ENCODE measurements at regions not wholly inside any gene's neighbourhood (a gene's known extent, or its start where the extent isn't known, plus 50 kb on each side); places are given as distances from the start of the nearest gene placed in this dataset.

DNA sequence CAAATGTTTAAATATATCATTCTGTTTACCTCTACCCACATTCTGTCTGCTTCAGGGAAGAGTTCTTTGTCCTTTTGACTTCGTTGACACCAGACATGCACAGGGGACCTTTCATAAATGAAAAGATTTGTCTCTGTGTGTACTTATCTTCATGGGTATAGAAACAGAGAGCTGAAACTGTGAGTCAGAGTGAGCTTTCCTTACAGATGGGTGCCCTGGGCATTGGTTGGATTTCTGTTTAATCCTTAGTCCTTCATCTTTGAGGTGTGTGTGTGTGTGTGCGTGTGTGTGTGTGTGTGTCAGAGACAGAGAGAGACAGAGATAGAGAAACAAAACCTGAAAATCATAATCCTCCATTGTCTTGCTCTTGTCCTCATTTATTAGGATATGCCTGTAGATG lies 517.4 kb downstream of the TUSC7 start:
- H3K4me3 ChIP-seq (ENCODE audit: low read depth, low read length) = no peak overlapping the region
- no peak for DNase-seq (ENCODE audit: low read depth)
- TF ChIP-seq, protein P1, sequence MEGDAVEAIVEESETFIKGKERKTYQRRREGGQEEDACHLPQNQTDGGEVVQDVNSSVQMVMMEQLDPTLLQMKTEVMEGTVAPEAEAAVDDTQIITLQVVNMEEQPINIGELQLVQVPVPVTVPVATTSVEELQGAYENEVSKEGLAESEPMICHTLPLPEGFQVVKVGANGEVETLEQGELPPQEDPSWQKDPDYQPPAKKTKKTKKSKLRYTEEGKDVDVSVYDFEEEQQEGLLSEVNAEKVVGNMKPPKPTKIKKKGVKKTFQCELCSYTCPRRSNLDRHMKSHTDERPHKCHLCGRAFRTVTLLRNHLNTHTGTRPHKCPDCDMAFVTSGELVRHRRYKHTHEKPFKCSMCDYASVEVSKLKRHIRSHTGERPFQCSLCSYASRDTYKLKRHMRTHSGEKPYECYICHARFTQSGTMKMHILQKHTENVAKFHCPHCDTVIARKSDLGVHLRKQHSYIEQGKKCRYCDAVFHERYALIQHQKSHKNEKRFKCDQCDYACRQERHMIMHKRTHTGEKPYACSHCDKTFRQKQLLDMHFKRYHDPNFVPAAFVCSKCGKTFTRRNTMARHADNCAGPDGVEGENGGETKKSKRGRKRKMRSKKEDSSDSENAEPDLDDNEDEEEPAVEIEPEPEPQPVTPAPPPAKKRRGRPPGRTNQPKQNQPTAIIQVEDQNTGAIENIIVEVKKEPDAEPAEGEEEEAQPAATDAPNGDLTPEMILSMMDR (conservative IDR thresholded peaks at IDR 0.05; ENCODE audit: low read depth, low read length) = no peak

DNA sequence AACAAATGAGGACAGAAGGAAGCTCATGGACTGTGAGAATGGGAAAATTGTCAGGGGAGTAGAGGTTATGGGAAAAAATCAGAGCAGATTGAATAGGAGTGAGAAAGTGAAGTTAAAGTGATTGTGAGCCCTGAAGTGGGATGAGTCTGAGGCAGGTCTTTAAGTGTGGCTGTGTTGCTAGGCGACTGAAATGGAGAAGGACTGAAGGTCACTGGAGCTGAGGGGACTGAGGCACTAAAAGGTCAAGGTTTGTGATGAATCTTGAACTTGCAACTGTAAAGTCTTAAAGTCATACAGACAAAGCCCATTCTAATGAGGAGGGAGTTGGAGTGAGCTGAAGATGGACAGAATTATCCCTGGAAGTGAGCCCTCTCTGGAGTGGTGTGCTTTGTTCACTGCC lies 518.9 kb downstream of the TUSC7 start:
- TF ChIP-seq, protein P1 (conservative IDR thresholded peaks at IDR 0.05; ENCODE audit: low read depth, low read length) = no peak
- H3K4me3 ChIP-seq (ENCODE audit: low read depth, low read length) = no peak overlapping the region
- no peak for DNase-seq (ENCODE audit: low read depth)

DNA sequence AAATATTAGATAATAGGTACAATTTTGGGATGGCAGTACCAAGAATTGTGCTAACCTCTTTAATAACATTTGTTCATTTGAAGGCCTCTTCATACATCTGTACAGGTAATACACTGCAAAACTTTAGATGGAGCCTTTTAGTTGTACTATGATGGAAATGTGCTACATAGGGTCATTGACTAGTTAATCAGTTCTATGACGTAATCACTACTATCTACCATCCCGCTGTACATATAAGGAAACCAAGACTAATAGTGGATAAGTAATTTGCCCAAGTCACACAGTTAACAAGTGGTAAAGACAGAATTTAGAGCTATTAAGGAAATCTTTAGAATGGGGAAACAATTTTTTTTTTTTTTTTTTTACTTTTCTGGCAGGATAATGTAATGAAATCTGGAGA lies 521.3 kb downstream of the TUSC7 start:
- TF ChIP-seq, protein P1 (conservative IDR thresholded peaks at IDR 0.05; ENCODE audit: low read depth, low read length) = no peak
- no peak overlapping the region for H3K4me3 ChIP-seq (ENCODE audit: low read depth, low read length)
- DNase-seq (ENCODE audit: low read depth) = no peak

DNA sequence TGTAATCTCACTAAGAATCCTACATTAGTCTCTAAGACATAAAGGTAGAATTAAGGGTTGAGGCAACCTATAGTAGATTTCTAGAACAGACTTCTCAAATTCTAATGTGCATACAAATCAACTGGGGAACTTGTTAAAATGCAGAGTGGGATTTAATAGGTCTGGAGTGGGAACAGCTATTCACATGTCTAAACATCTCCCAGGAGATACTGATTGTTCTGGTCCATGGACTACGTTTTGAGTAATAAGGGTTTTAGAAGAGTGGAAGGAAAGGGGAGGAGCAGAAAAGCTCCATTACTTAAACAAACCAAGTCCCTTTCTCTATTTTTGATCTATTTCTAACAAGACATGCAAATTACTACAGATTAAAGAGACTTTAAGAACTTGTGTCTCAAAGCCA lies 524.8 kb downstream of the TUSC7 start:
- H3K4me3 ChIP-seq (ENCODE audit: low read depth, low read length) = no peak overlapping the region
- TF ChIP-seq, protein P1 (conservative IDR thresholded peaks at IDR 0.05; ENCODE audit: low read depth, low read length) = no peak
- no peak for DNase-seq (ENCODE audit: low read depth)

DNA sequence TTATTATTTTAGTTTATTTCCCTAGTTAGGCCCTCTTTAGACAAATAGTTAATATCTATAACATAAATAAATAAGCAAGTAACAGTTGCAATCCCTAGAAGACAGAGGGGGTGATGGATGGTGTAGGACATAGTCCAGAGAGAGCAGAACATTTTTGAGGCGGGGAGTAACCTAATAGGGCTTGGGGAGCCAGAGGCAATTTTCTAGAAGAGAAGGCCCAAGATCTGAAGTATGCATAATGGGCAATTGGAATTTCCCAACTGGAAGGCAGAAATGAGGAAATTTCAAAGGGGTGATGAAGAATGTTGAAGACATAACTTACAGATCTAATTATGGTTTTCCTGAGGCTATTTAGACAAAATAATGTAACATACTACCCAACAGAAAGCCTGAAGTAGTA lies 525.7 kb downstream of the TUSC7 start:
- TF ChIP-seq, protein P1 (conservative IDR thresholded peaks at IDR 0.05; ENCODE audit: low read depth, low read length) = no peak
- no peak overlapping the region for H3K4me3 ChIP-seq (ENCODE audit: low read depth, low read length)
- no peak for DNase-seq (ENCODE audit: low read depth)

DNA sequence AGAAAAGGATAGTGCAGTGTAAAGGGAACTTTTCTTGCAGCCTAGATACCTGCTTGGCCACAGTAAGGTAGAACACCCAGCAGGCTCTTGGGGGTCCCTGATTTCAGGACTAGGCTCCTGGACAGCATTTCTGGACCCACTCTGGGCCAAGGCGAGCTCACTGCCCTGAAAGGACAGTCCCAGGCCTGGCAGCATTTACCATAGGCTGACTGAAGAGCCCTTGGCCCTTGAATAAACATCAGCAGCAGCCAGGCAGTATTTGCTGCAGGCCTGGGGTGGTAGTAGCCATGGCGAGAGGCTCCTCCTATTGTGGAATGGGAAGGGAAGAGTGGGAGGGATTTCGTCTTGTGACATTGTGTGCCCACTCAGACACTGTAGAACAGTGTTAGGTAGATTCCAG lies 529.2 kb downstream of the TUSC7 start:
- TF ChIP-seq, protein P1 (conservative IDR thresholded peaks at IDR 0.05; ENCODE audit: low read depth, low read length) = no peak
- DNase-seq (ENCODE audit: low read depth) = no peak
- H3K4me3 ChIP-seq (ENCODE audit: low read depth, low read length) = no peak overlapping the region

DNA sequence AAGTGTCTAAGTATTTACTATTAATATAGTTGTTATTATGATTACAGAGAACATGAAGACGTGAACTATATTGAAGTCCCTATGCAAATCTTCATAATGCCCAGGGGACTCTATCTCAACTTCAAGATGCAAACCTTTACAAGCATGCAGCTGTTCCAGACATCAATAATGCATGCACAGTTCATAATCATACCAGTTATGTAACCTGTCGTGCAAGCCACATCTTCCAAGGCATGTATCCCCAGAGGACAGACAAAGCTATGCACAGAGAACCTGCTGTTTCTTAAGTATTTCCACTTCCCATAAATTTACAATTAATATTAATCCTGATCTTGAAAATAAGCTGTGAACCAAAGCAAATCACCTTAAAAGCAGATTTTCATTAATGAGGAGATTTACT lies 534.1 kb downstream of the TUSC7 start:
- DNase-seq (ENCODE audit: low read depth) = no peak
- TF ChIP-seq, protein P1 (conservative IDR thresholded peaks at IDR 0.05; ENCODE audit: low read depth, low read length) = no peak

More for the DNA sequence above, 534.1 kb downstream of the TUSC7 start:
- H3K4me3 ChIP-seq (ENCODE audit: low read depth, low read length) = no peak overlapping the region

All from epithelial cell of proximal tubule (primary cell).